Muscle of back (tissue), 3 donors: ENCODE measurements at regions not wholly inside any gene's neighbourhood (a gene's known extent, or its start where the extent isn't known, plus 50 kb on each side); places are given as distances from the start of the nearest gene placed in this dataset.
"Not testable (repeated sequence)": the region's sequence is repeated elsewhere in the genome, so short reads cannot be mapped to it uniquely, and the experiment has no call there.

Experiments used
- DNase-seq, 3 donors: peaks; one replicate each; pipeline versions ENCODE4 v3.0.0 to v3.0.0-alpha.2; 2013

GRCh38 chr6:14597090-14597489 is 479.5 kb downstream of the CD83 start:
- DNase-seq, result no peak

DNA sequence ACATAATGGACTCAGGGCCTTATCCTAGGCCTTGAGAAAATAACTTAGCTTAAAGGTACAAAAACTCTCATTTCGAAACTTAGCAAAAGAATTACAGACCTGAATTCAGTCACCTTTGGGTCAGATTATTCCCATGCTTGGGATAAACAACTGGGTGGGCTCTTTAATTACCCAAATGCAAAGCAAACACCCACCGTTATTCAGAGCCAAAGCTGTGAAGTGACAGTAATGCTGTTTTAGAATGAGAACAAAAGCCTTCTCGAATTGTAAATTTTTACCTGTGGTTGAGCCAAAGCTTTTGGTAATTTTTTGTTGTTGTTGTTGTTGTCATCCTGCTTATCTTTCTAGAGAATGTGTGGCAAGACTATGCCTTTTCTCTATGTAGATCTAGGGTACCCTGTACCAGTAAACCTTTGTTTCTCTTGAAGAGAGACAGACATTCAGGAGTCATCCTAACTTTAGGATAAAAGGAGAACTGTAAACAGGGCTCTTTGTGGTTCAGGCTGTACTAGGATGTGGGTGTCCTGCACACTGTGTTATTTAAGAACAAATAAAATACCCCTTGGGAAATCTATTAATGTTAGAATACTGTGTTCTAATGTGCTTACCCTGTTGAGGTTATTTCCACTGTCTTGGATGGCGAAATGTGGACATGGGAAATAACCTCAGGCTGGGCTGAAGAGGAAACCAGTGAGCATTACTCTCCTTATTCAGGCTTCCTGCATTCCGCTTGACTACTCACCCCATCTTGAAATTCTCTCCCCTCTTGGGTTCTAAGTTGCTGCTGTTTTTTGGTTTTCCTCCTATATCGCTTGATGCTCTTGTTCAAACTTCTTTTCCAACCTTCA is 480.7 kb downstream of the CD83 start:
- DNase-seq, result no peak

DNA sequence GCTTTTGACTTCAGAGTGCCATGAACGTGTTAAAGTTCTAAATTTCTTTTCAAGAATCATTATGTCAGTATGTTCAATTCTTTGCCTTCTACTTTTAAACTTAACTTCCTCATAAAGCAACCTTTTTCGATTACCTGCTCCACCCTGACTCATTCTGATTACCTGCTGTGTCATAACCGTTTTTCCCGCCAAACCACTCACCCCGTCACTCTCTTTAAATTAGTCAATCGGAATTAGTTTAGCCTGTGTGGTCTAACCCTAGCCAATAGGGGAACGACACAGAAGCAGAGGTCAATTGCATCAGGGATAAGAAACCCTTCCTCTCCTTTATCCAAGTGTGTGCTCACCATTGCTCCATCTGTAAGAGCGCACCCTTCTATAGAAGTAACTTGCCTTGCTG is 482.7 kb downstream of the CD83 start:
- DNase-seq, result not testable (repeated sequence)

GRCh38 chr6:14601490-14601889 is 483.9 kb downstream of the CD83 start:
- DNase-seq, result no peak

DNA sequence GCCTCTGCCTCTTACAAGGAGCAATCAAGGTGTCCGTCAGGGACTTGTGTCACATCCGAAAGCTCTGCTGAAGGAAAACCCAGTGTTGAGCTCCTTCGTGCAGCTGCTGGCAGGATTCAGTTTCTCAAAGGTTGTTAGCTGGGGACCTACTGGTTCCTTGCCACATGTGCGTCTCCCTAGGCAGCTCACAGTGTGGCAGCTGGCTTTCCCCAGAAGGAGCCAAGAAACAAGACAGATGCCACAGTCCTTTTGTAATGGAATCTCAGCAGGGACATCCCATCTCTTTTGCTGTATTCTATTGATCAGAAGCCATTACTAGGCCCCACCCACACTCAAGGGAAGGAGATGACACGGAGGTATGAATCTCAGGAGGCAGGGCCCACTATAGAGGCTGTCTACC is 488.8 kb downstream of the CD83 start:
- DNase-seq, result no peak

DNA sequence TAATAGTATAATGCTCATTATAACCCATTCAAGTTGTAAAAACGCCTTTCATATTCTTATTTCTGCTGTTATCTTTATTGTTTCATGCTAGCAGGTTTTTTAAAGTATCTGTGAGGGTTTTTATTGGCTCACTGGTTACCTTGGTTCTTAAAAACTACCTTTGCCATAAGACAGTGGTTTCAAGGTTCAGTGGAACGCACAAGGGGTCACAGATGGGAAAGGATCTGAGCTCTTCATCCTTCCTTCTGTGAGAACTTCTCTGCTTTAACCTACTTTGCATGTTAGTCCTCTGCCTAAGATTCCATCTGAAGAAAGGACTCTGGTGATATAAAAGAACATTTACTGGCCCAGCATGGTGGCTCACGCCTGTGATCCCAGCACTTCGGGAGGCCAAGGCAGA is 492.6 kb downstream of the CD83 start:
- DNase-seq, result no peak

DNA sequence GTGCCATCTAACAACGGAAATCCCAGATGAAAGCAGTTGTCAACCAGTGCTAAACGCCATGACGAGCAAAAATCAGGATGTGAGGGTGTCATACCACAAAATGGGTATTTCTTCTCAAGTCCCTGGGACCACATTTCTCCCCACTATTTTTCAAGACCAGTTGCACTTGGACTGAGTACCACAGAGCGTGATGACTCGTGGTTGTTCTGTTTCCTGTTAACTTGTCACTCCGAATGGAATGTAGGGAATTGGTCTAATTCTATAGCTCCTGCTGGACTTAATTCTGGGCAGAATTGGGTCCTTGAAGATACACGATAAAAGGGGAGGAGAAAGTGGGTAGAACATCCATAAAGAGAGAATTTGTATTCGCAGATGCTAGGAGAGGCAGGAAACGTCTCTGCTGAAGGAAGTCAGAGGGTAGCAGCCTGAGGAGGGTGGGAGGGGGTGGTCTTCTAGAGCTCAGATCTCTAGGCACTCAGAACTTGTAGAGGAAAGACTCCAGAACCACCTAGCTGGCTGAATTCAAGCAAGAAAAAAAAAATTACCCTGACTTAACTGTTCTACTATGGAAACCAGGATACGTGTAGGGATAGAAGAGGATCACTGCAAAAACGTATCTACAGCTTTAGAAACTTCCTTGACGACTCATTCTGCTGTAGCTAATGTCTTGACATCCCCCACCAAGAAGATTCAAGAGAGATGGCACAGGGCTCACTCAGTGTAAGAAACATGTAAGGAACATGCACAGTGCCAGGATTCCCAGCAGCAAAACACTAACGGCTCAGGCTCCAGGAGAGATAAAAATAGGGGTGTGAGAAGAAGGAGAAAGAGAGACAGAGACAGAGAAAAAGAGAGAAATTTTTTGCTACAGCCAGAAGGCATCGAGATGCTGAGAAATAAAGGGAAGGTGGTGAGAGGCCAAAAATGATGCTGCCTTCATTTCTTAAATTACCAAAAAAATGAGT is 494.7 kb downstream of the CD83 start:
- peak in 1 of 3 donors; percentile 19 for DNase-seq

DNA sequence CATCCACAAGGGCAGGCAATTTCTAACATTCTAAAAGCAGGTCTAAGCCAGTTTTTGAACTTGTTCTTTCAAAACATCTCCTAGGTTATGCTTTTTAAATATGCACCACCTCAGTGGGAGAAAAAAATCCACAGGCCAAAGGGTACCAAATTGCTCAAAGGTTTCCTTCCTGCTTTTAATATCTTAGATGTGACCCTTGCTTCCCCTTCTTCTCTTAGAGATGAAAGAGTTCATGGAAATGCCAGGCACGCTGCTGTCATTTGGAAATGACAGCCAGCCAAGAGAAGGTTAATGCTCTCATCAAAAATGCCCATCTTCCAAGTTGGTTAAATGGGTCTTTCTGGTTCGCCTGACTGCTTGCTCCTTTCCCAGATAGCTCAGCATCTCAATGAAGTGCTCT is 497.1 kb downstream of the CD83 start:
- DNase-seq, result no peak

DNA sequence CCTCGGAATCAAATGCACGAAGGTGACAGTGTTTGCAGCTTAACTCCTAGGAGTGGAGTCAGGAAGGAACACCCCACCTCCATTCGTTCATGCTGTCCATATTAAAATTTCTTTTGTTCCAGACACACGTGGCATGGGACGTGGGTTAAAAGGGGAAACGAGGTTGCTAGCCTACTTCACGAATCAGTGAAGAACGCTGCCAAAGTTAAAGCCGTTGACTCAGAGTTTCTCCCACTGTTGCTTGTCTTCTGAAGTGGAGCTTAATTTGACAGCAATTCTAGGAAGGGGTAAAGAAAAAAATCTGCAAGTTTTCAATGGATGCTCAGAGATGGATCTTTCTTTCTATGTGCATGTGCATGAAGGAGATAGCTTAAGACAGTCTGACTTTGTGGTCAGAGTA is 499.1 kb downstream of the CD83 start:
- no peak for DNase-seq

GRCh38 chr6:14618759-14619418 is 501.3 kb downstream of the CD83 start:
- no peak for DNase-seq

DNA sequence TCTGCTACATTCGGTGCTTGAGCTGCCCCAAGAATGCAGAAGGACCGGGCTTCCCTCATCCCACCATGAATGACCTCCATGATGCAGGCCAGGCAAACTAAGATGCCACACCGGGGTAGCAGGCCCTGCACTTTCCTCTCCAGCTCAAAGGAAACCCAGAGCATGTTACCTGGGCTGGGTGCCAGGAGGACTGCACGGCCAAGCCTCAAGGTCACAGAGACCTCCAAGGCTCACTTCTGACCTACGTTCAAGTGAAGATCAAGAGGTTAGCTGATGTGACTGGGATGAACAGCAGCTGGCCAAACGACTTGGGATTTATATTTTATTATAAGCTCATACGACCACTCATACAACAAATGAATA is 501.8 kb downstream of the CD83 start:
- no peak for DNase-seq

DNA sequence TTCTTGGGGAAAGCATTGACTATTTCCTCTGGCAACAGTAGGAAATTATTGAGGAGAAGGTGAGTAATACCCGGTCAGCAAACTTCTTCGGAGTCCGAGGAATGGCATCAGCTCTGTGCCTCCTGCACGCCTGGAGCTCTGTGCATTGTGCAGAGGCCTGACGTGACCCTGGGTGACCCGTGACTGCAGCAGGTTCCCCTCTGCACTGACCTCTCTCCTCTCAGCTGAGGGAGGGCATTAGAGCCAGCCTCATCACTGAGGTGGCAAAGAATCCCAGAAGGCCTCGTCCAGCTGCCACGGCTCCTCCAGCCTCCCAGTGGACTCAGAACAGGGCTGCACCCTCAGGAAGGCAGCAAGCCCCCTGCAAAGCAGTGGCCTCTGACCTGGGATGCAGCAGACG is 502.9 kb downstream of the CD83 start:
- no peak for DNase-seq

- DNase-seq, result no peak
These were observed 503.9 kb downstream of the CD83 start for GRCh38 chr6:14621518-14621917.

- no peak for DNase-seq
These were observed 504.5 kb downstream of the CD83 start for GRCh38 chr6:14622085-14622484.

DNA sequence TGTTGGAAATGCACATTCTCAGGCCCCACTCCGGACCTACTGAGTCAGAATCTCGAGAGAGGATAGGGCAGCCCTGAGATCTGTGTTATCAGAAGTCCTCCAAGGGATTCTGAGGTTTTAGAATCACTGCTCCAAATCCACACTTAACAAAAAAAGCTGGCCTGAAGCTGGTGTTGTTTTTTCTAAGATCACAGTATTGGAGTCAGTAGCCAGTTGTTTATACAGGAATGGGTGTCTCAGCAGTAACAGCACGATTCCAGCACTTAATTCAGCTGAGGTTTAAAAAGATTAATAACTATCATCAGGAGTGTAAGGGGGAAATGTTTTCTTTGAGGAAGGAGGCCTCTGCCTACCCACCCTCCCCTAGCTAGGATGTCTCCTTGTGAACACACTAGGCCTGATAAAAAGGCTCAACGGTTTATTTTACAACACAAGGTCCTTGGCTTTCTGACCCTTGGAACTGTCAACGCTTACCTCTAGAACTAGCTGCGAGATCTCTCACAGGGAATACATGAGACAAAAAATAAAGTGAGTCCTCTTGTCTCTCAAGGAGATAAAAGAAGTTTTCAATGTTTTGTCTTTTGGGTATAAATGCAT is 505.4 kb downstream of the CD83 start:
- no peak for DNase-seq

GRCh38 chr6:14625173-14625895 is 507.8 kb downstream of the CD83 start:
- no peak for DNase-seq

- DNase-seq, result no peak
These were observed 509.0 kb downstream of the CD83 start for GRCh38 chr6:14626556-14626955.

DNA sequence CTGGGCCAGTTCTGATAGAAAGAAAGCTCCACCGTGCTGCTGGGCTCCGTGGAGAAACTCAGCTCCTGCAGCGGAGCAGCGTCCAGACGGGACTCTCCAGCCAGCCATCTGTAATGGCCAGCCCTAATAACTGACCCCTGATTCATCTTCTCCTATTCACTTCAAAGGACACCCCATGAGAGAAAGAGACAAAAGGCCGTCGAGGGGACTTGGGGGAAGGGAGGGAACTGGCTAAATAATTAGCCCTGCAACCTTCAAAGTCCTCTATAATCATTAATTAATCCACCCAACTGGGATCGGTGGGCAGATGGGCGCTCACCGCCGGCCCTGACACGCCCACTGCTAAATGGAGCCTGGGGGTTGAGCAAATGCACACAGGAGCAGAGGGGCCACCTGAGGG is 512.4 kb downstream of the CD83 start:
- DNase-seq, result no peak

DNA sequence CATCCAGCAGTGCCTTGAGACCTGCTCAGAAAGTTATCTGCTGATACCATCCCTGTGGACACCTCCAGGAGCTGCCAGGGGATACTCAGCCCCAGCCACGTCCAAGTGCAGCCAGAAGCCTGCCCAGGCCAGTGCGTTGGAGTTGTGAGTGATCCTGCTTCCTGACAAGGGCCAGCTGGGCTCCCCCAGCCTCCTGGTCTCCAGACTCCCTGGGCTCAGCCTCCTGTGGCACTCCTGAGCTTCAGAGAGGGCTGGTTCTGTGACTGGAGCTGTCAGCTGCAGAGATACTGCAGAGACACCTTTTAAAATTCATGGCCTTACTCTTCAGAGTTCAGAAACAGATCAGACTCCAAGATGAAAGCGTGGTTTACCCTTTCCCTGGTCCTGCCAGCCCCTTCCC is 515.9 kb downstream of the CD83 start:
- DNase-seq, result no peak

GRCh38 chr6:14634072-14634471 is 516.5 kb downstream of the CD83 start:
- DNase-seq, result no peak

DNA sequence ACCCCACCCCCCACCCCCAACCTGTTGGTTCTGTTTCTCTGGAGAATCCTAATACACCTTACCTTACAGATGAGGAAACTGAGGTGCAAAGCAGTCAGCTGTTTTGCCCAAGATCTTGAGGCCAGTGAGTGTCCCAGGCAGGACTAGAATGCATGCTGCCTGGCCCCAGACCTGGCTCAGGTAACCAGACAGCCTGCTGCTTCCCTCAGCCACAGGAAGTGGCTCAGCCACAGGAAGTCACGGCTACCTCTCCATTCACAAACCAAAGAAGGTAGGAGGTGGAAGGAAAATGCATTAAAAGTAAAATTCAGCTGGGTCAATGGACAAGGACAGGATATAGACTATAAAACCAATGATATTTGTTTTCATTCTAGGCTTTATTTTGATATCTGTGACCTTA is 517.6 kb downstream of the CD83 start:
- no peak for DNase-seq
